Ishikawa (cell line): ENCODE measurements at regions not wholly inside any gene's neighbourhood (a gene's known extent, or its start where the extent isn't known, plus 50 kb on each side); places are given as distances from the start of the nearest gene placed in this dataset.

ENCODE experiments used
- CEBPB ChIP-seq: IDR thresholded peaks from 2 replicates; pipeline ENCODE4 v1.6.1; 2012
- CREB1 ChIP-seq: IDR thresholded peaks from 2 replicates; pipeline ENCODE4 v1.6.1; 2012; ENCODE audit warnings: low read depth
- EGR1 ChIP-seq: IDR thresholded peaks from 2 replicates; pipeline ENCODE4 v1.6.1; 2012
- EP300 ChIP-seq: IDR thresholded peaks from 2 replicates; pipeline ENCODE4 v1.6.1; 2012; ENCODE audit warnings: borderline replicate concordance
- NFIC ChIP-seq: IDR thresholded peaks from 2 replicates; pipeline ENCODE4 v1.6.1; 2012
- TAF1 ChIP-seq: IDR thresholded peaks from 2 replicates; pipeline ENCODE4 v1.6.1; 2012; ENCODE audit warnings: low read depth, mild to moderate bottlenecking
- TCF12 ChIP-seq: IDR thresholded peaks from 2 replicates; pipeline ENCODE4 v1.6.1; 2012; ENCODE audit warnings: low read depth
- TEAD4 ChIP-seq: IDR thresholded peaks from 2 replicates; pipeline ENCODE4 v1.6.1; 2012
- YY1 ChIP-seq: IDR thresholded peaks from 2 replicates; pipeline ENCODE4 v1.6.1; 2012; ENCODE audit warnings: low read depth
- TF ChIP-seq, protein P1 (sequence below): IDR thresholded peaks from 2 replicates; pipeline ENCODE4 v1.6.1; 2012

DNA sequence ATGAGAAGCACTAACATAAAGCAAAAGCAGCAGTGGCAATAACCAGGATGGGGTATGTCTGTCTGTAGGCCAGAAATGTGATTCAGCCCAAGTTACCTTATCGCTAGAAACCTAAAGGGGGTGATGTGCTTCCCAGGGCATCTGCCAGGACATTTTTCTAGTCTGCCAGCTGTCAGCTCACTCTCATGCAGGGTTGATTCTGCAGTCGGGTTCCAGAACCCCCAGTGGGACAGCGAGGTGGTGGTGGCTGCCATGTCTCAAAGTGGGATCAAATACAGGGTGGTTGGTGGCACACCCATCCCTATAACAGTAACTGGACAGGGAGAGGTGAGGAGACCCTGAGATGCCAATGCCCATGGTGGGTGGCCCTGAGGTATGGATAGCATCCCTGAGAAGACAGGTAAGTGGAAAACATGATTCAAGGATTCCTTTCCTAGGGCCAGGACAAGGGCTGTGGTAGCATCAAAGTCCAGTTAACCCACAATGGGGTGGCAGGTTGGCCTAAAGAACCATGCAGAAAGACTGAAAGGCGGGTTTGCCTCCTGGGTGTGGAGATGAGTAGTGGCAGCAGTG, 84.3 kb downstream of the TNFRSF13B start:
- TF ChIP-seq TCF12 (no peak), NFIC (no peak), TEAD4 (no peak), CEBPB (no peak), CREB1 (no peak), TAF1 (no peak), YY1 (no peak), EP300 (no peak), EGR1 (no peak)
- TF ChIP-seq, protein P1, sequence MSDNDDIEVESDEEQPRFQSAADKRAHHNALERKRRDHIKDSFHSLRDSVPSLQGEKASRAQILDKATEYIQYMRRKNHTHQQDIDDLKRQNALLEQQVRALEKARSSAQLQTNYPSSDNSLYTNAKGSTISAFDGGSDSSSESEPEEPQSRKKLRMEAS, result no peak
